Ovary (tissue), 7 donors: ENCODE measurements at regions not wholly inside any gene's neighbourhood (a gene's known extent, or its start where the extent isn't known, plus 50 kb on each side); places are given as distances from the start of the nearest gene placed in this dataset.

Experiments
- DNase-seq, 5 donors: peaks; one replicate each; pipeline ENCODE4 v3.0.0-alpha.2; 2019 to 2020
- H3K27ac ChIP-seq, 2 donors: fragments of 200-600 bp; one replicate each; pipeline versions ENCODE4 v1.5.1 to v1.8.0; 2019 to 2022
- H3K27me3 ChIP-seq: fragments of 200-600 bp; one replicate; pipeline ENCODE4 v1.8.0; 2022
- H3K36me3 ChIP-seq: fragments of 200-600 bp; sonication (generic); one replicate; pipeline ENCODE4 v1.5.1; 2019
- H3K4me1 ChIP-seq: one replicate; pipeline ENCODE4 v1.8.1; 2013; ENCODE audit warnings: mild to moderate bottlenecking, moderate library complexity; ENCODE audit not compliant: insufficient read depth
- H3K4me3 ChIP-seq: fragments of 200-600 bp; sonication (generic); one replicate; pipeline ENCODE4 v1.5.1; 2017
- H3K9me3 ChIP-seq, 2 donors: fragments of 200-600 bp in 1 of 2; sonication (generic) in 1 of 2; one replicate each; pipeline versions ENCODE4 v1.5.1 to v1.8.1; 2013 to 2019; ENCODE audit warnings: mild to moderate bottlenecking in 1 of 2, moderate library complexity in 1 of 2
- CTCF ChIP-seq, 3 donors: fragments of 450-650 bp in 2 of 3; fragments of 200-600 bp in 1 of 3; IDR thresholded peaks; one replicate each; pipeline versions ENCODE4 v1.5.1 to v1.8.0; 2016 to 2022; ENCODE audit warnings: antibody characterized with exemption in 3 of 3, mild to moderate bottlenecking in 1 of 3
- EP300 ChIP-seq: sonication (generic); formaldehyde crosslinking; IDR thresholded peaks from one replicate; pipeline ENCODE4 v1.6.1; 2017; ENCODE audit warnings: antibody characterized with exemption
- POLR2A ChIP-seq: fragments of 450-650 bp; IDR thresholded peaks from one replicate; pipeline ENCODE4 v1.6.1; 2017; ENCODE audit warnings: antibody characterized with exemption, mild to moderate bottlenecking, moderate library complexity
- WGBS, 3 donors: extraction: QIAGEN DNeasy Blood & Tissue Kit in 1 of 3; methylation state at CpG; one replicate each; pipeline versions ENCODE4 v1.1.5 to v1.1.7; 2013 to 2017; 5-methylcytosine and 5-hydroxymethylcytosine counted together
- intact Hi-C, 4 donors: fragments of 100-400 bp; cut with DNase I; formaldehyde crosslinking; loops; one replicate each; pipeline versions ENCODE4 v1.11.0 to v1.15.1; 2022 to 2023
- donor health status: DM: no; HTN: no; CAD: no; lungs with moderate emphysema.
- donor health status: DM: no; HTN: no; CAD: no.
- donor health status: Bipolar disorder and iron deficiency.
- donor health status: DM: no; HTN: no; CAD: no.
- donor health status: DM: yes; HTN: yes; CAD: no.

DNA sequence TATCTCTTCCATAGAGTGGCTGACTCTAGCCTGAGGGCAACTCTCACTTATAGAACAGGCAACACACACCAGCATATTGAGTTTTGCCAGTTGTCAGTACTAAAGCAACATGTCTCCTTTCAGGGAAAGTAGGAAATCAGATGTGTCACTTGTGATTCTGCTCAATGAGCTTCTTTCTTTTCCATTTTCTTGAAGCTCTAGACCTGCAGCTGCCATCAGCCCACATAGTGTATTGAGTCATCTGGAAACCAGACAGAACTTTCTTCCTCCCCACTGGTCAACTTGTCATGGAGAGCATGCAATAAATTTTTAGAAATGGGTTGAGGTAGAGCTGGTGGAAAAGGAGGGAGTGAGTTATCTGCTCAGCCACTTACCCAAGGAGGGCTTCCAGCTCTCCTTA, 209.0 kb upstream of the PLEKHG7 start:
- Histone ChIP-seq H3K27ac (no peak overlapping the region), H3K4me3 (no peak overlapping the region), H3K9me3 (no peaks in the 10 kb centered on the region), H3K36me3 (no peaks in the 10 kb centered on the region), H3K27me3 (no peaks in the 10 kb centered on the region), H3K4me1 (no peaks in the 10 kb centered on the region)
- intact Hi-C loops: no loop called here
- DNase-seq: no peak
- TF ChIP-seq EP300: no peak
- no peak for TF ChIP-seq POLR2A
- TF ChIP-seq CTCF (IDR thresholded peaks at IDR 0.05): no peak

DNA sequence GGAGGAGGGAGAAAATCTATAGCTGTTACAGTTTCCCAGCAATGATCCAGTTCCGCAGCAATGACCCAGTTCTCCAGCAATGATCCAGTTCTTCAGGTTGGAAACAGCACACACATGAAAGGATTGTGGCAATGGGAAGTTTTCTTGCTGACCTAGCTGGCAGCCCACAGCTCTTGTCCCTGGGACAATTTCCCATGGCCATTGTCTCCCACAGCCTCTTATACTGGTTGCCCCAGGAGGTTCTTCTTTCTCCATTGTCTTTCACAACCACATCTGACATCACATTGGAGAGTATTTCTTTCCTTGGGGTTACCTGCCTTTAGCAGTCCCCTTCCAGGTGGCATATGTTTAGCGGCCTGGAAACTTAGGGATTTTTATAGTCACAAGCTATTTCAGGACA, 209.8 kb upstream of the PLEKHG7 start:
- WGBS, 3 donors: 98 to 100% (median 99%) methylated on average over 2 of the region's 2 CpGs
- no peaks in the 10 kb centered on the region for H3K9me3 ChIP-seq
- H3K4me1 ChIP-seq: no peaks in the 10 kb centered on the region
- no peaks in the 10 kb centered on the region for H3K36me3 ChIP-seq
- H3K4me3 ChIP-seq: no peak overlapping the region
- no peak for TF ChIP-seq CTCF (IDR thresholded peaks at IDR 0.05)
- TF ChIP-seq POLR2A: no peak
- TF ChIP-seq EP300: no peak
- H3K27me3 ChIP-seq: no peaks in the 10 kb centered on the region
- H3K27ac ChIP-seq: no peak overlapping the region
- intact Hi-C loops: no loop called here
- no peak for DNase-seq

- no peak for DNase-seq
- no peaks in the 10 kb centered on the region for H3K36me3 ChIP-seq
- H3K27me3 ChIP-seq: no peaks in the 10 kb centered on the region
- H3K4me3 ChIP-seq: no peak overlapping the region
- no peaks in the 10 kb centered on the region for H3K4me1 ChIP-seq
- H3K9me3 ChIP-seq: no peaks in the 10 kb centered on the region
- intact Hi-C loops: no loop called here
- TF ChIP-seq CTCF (IDR thresholded peaks at IDR 0.05): no peak
- no peak for TF ChIP-seq POLR2A
- no peak for TF ChIP-seq EP300
- no peak overlapping the region for H3K27ac ChIP-seq
These were observed 210.5 kb upstream of the PLEKHG7 start for GRCh38 chr12:92492291-92492690.

DNA sequence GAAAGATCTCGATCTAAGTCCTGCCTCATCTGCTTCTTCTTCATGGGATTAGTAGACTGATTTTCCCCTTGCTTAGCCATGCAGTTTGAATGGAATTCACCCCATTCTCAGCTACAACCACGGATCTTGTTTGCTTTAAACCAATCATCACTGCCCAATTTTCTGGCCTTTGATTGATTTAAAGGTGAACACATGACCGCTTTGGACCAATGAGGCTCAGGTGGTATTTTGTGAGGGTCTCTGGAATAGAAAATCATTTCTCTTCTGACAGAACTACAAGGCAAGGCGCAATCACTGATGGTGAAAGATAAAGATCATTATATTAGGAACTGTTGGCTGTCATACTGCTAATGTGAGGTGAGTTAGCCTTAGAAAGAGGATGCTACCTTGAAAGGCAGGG, 213.0 kb upstream of the PLEKHG7 start:
- TF ChIP-seq CTCF (IDR thresholded peaks at IDR 0.05): no peak
- no peak for TF ChIP-seq POLR2A
- no peak for TF ChIP-seq EP300
- no peak for DNase-seq
- Histone ChIP-seq H3K4me1 (peaks cover 9% of the 10 kb centered on the region), H3K27me3 (no peaks in the 10 kb centered on the region), H3K9me3 (no peaks in the 10 kb centered on the region), H3K27ac (no peak overlapping the region), H3K4me3 (no peak overlapping the region), H3K36me3 (no peaks in the 10 kb centered on the region)
- intact Hi-C loops: no loop called here
- WGBS, 3 donors: 91 to 94% (median 93%) methylated on average over 4 of the region's 4 CpGs

DNA sequence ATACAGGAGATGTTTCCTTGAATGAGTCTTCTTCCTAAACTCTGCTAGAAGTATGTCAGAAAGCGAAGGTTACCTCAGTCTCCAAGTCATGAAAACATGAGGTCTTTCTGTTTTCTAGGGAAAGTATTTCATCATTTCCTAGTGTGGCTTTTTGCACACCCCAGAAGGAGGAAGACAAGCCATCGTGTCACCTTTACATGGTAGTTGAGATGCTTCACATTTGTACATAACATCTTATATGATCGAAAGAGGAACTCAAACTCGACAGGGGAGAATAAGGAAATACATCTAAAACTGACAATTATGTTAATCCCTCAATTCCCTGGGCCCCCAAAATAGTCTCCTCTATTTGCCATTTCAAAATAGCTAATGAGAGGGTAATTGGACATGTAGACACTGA, 214.1 kb upstream of the PLEKHG7 start:
- H3K27me3 ChIP-seq: no peaks in the 10 kb centered on the region
- peaks cover 9% of the 10 kb centered on the region for H3K4me1 ChIP-seq
- intact Hi-C loops: no loop called here
- no peak for DNase-seq
- TF ChIP-seq CTCF (IDR thresholded peaks at IDR 0.05): no peak
- no peak for TF ChIP-seq EP300
- no peak for TF ChIP-seq POLR2A
- WGBS, 3 donors: 94 to 96% (median 95%) methylated on average over 4 of the region's 4 CpGs
- H3K36me3 ChIP-seq: no peaks in the 10 kb centered on the region
- no peak overlapping the region for H3K4me3 ChIP-seq
- no peak overlapping the region for H3K27ac ChIP-seq
- no peaks in the 10 kb centered on the region for H3K9me3 ChIP-seq
